Posterior cingulate gyrus (tissue), 11 donors: ENCODE measurements at regions not wholly inside any gene's neighbourhood (a gene's known extent, or its start where the extent isn't known, plus 50 kb on each side); places are given as distances from the start of the nearest gene placed in this dataset.

ENCODE experiments used
- DNase-seq, 10 donors: peaks; one replicate each; pipeline versions ENCODE4 v3.0.0 to v3.0.0-alpha.2; 2020 to 2021; ENCODE audit warnings: mixed read lengths in 3 of 10
- intact Hi-C: fragments of 100-400 bp; cut with DNase I; formaldehyde crosslinking; loops from one replicate; pipeline ENCODE4 v1.15.1; 2023

- intact Hi-C loops = no loop called here
- DNase-seq = no peak
These were observed 124.7 kb upstream of the C1orf21 start for GRCh38 chr1:184262109-184262508.

DNA sequence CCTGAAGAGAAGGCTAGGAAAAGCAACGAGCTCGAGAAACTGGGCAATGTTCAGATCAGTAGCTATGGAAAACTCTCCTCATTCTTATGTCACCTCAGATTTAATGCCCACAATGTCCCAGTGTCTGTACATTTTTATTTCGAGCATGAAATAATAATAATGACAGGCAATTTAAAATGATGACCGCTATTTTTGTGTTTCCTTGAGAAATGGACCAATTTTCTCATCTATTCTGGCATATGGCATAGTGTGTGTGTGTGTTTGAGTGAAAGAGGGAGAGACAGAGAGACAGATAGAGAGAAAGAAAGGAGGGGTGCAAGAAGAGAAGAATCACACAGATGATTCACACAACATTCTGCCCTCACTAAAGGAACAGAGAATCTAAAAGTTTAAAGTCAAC lies 119.1 kb upstream of the C1orf21 start:
- DNase-seq = no peak
- intact Hi-C loops = no loop called here

DNA sequence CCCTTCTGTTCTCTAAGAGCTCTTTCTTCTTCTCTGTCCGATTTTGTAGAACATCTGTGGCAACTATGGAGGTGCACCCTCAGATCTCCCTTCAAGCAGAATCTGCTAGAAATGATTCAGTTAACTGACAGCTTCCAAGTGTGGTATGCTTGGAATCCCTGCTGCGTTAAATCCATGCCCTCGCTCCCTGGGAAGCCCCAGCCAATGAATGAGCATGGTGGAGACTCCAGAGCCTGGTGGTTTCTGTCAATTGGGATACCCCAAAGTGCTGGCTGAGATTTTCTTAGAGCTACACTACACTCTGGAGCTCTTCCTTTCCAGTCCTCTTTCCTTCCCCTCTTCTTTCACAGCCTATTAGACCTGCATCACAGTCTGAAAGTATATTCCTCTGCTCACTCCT lies 116.3 kb upstream of the C1orf21 start:
- intact Hi-C loops = no loop called here
- no peak for DNase-seq

DNA sequence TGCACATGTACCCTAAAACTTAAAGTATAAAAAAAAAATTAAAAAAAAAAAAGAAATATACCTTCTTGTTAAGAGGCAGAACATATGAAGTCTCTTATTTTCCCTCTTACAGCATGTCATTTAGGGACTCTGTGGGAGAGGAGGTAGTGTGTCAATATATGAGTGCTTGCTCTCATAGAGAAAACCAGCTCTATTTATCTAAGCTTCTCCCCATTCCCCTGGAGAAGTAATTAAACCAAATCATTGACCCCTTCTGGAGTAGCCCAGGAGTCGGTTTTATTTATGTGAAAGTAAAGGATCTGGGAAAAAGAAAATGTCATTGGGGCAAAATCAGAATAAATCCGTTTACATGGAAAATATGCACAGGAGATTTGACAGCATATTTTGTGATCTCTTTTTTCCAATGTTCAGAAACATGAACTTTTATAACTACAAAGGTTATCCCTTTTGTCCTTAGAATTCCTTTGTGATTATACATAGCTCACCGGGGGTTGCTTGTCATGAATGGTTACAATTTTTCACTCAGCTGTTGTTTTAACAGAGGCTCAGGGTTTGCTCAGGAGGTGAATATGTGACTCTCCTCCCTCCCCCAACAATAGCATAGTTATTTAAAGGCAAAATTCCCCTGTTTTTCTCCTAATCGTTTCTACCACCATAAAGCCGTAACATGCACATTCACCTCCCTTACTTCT lies 114.5 kb upstream of the C1orf21 start:
- DNase-seq = no peak
- intact Hi-C loops = no loop called here

- intact Hi-C loops = no loop called here
- no peak for DNase-seq
These were observed 110.4 kb upstream of the C1orf21 start for GRCh38 chr1:184276416-184276815.

GRCh38 chr1:184279911-184280458 lies 106.8 kb upstream of the C1orf21 start:
- no peak for DNase-seq
- intact Hi-C loops = no loop called here

GRCh38 chr1:184283999-184284398 lies 102.8 kb upstream of the C1orf21 start:
- intact Hi-C loops = no loop called here
- peak in 4 of 10 donors; percentile 16 to 47 (median 24) for DNase-seq

DNA sequence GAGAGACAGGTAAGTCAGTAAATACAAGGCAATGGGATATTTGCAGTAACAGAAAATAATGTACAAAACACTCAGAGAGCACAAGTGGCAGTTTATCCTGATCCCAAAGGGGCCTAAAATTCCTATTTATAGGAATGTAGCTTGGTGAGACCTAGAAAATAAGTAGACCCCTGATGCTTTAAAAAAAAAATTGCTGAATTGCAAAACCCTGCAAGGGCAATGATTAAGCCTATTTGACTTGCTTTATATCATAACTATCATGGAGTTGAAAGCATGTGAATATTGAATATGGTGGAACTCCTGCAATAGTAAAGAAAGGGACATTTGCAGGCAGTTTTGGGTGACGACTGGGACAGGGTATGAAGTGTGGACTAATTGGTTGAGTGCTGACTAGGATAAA lies 101.9 kb upstream of the C1orf21 start:
- intact Hi-C loops = no loop called here
- DNase-seq = no peak

GRCh38 chr1:184285401-184286087 lies 101.3 kb upstream of the C1orf21 start:
- DNase-seq = no peak
- intact Hi-C loops = no loop called here

DNA sequence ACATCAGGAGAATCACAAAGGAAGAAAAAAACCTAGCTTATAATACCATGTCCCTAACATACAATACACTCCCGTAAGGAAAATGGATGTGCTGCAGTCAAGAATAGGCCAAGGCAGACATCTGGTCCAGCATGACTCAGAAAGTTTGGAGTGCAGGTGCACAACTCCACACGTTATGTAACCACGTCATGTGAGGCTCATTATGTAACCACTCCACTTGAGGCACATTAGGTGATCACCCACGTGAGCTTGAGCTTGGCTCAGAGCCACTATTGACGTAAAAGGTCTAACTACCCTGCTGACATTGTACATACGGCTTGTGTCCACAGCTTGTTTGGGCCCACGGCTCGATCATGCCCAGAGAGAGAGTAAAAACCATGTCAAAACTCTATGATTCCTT lies 99.8 kb upstream of the C1orf21 start:
- peak in 1 of 10 donors; percentile 40 for DNase-seq
- intact Hi-C loops = no loop called here

DNA sequence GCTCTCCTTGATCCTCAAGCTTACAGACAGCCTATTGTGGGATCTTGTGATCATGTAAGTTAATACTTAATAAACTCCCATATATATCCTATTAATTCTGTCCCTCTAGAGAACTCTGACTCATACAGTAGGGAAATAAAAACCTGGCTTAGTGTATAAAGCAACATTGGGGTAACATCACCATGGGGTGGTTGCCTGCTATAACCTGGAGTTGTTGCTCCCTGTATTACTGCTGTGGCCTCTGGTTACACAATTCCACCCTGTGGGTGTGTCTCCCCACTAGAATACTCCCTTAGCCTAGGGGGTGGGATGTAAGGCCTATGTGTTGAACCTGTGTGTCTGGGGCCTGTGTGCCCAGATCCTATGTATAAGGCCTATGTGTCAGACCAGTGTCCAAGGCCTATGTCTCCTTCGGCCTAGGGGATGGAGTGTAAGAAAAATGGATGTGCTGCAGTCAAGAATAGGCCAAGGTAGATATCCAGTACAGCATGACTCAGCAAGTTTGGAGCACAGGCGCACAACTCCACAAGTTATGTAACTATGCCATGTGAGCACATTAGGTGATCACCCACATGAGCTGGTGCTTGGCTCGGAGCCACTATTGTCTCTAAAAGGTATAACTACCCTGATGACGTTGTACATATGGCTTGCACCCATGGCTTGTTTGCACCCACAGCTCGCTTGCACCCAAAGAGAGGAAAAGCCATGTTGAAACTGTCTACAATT lies 96.8 kb upstream of the C1orf21 start:
- DNase-seq = no peak
- intact Hi-C loops = no loop called here

GRCh38 chr1:184291701-184292100 lies 95.1 kb upstream of the C1orf21 start:
- no peak for DNase-seq
- intact Hi-C loops = no loop called here

DNA sequence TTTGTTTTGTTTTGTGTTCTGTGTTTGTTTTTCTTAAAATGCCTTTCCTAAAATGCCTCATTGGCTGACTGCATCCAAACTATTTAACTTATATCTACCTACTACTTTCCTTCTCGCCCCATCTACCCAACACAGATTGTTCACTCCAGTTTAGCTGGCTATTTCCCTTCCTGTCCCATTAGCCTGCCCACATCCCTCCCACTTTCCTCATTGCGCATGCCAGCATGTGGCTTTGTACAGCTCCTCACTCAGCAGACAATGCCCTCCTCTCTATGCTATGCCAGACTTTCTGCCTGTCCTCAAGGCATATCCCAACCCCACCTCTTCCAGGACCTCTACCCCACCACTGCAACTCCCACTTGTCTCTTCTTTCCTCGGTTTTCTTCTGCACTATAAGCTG lies 94.7 kb upstream of the C1orf21 start:
- no peak for DNase-seq
- intact Hi-C loops = no loop called here

DNA sequence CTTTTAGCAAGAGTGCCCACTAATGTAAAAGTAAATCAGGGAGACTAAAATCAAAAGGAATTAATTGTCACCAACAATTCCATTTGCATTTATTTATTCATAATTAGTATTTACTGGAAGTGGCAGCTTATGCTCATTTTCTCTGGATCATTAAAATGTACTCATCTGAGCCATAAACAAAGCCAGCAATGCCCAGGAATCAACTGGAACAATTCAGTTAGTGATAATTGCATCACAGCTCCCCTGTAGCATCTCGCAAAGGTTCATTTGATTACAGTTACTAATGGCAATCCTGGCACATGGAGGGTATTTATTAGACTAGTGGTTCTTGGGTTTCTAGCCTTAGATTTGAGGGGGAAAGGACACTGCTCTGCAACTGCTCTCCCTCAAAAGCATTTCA lies 92.7 kb upstream of the C1orf21 start:
- intact Hi-C loops = no loop called here

DNA sequence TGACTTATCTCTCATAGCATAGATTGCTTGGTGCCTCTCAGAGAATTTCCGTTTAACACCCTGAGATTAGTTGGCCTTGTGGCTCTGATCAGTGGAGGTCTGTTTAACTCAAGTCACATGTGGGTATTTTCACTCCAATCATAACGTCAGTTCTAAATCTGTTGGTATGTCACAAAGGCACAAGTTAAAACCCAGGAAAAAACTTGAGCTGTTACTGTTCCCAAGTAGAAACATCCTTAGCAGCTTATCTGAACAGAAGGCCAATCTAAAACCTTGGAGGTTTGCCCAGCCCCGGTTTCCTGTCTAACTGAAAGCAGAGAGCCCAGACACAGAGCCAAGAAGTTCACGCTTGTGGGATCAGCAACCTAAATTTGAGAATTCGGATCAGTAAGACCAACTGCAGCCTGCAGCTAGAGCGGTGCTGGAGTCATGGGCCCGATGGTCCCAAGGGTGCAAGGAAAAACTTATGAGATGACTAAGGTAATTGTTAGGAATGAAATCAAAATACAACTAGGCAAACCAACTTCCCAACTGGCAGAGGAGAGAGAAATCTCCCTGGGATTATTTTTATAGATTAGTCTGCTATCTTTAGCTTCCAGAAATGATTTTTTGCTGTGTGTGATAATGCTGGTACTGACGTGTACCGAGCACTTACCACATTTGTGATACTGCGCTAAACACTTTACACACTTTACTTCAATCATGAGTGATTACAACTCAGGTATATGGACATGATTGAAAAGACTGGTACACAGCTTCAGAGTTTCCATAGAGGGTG lies 90.2 kb upstream of the C1orf21 start:
- intact Hi-C loops = no loop called here
- DNase-seq = peak in 8 of 10 donors; percentile 23 to 93 (median 72)

More for the DNA sequence above, 92.7 kb upstream of the C1orf21 start:
- DNase-seq = no peak

DNA sequence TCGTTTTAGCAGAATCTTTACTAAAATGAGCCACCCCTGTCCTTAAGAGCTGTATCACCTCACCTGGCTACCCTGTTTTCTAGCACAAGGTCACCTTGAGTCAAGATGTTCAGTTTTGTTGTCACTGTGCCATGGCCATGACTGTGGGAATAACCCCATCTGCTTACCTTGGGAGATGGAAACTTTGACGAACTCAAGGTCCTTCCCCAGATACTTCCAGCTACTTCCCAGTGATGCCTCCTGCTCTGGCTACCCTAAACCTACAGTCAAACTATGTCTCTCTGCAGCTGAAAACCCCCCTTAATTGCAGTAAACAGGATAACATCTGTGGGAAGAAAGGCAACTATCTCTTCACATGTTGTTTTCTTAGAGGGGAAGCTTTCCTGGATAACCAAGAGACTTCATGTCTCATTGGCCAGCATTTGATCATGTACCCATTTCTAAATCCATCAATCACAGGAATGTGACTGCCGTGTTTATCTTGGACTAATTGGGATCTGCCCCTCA lies 89.5 kb upstream of the C1orf21 start:
- DNase-seq = no peak
- intact Hi-C loops = no loop called here

DNA sequence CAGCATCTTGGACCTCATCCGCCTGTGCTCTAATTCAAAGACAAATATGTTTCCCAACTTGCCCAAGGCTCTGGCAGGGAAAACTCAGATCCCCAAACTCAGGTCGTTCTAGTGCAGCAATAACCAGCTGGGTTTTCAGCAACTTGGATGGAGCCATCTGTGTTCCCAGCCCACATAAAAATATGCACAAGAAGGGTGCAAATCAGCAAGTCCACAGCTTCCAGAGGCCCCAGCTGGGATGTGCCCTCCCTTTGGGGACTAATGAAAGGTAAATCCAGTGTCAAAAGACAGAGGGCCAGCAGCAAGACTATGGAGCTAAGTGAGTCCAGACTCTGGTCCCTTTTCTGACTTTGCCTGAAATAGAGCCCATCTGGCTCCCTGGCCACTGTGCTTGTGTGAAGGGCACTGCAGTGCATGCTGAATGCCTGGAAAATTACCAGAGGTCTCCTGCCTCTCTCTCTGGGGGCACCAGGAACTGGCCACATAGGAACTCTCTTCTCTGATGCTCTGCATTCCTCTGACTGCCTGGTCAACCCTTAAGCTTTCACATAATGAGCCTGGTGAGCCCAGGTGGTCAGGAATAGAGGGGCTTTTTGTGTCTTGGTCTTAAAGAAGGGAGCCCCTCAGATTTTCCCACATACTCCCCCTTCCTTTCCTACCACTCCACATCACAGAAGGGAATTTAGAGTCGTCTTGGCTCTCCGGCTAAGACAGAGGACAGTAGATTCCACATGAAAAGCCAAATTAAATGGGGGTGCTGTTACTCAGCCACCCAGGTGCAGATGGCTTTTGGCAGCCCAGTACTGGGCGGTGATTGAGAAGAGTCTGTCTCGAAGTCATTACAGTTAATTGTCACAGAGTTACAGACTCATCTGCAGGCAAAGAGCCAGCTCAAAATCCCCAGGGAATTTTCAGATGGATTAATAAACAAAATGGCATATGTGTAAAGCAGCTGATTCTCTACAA lies 88.1 kb upstream of the C1orf21 start:
- intact Hi-C loops = no loop called here
- DNase-seq = peak in 5 of 10 donors; percentile 20 to 75 (median 36)

GRCh38 chr1:184299406-184299790 lies 87.4 kb upstream of the C1orf21 start:
- intact Hi-C loops = no loop called here
- no peak for DNase-seq

- intact Hi-C loops = no loop called here
- DNase-seq = no peak
These were observed 87.0 kb upstream of the C1orf21 start for GRCh38 chr1:184299796-184300195.
